GM20000 (cell line): ENCODE measurements at regions not wholly inside any gene's neighbourhood (a gene's known extent, or its start where the extent isn't known, plus 50 kb on each side); places are given as distances from the start of the nearest gene placed in this dataset.

Source experiments
- DNase-seq: peaks from one replicate; pipeline ENCODE4 v3.0.0; 2012; ENCODE audit warnings: low spot score
- CTCF ChIP-seq: IDR thresholded peaks from 2 replicates; pipeline ENCODE4 v1.5.1; 2012; ENCODE audit warnings: mild to moderate bottlenecking, control low read depth; ENCODE audit errors: extremely low read depth, missing control alignments

GRCh38 chr14:97705107-97705506 lies 907.9 kb downstream of the VRK1 start:
- no peak for DNase-seq
- no peak for TF ChIP-seq CTCF

- no peak for TF ChIP-seq CTCF
- DNase-seq = no peak
Observed at GRCh38 chr14:97705976-97706375, 908.8 kb downstream of the VRK1 start.

GRCh38 chr14:97706819-97707218 lies 909.6 kb downstream of the VRK1 start:
- no peak for TF ChIP-seq CTCF
- DNase-seq = no peak

GRCh38 chr14:97707603-97708002 lies 910.4 kb downstream of the VRK1 start:
- DNase-seq = no peak
- no peak for TF ChIP-seq CTCF

GRCh38 chr14:97709552-97709951 lies 912.4 kb downstream of the VRK1 start:
- no peak for TF ChIP-seq CTCF
- no peak for DNase-seq

- no peak for TF ChIP-seq CTCF
- DNase-seq = no peak
Observed at GRCh38 chr14:97710726-97711125, 913.5 kb downstream of the VRK1 start.

- DNase-seq = no peak
- no peak for TF ChIP-seq CTCF
Observed at GRCh38 chr14:97712471-97712870, 915.3 kb downstream of the VRK1 start.
